ENCODE measurements at regions not wholly inside any gene's neighbourhood (a gene's known extent, or its start where the extent isn't known, plus 50 kb on each side); places are given as distances from the start of the nearest gene placed in this dataset.

DNA sequence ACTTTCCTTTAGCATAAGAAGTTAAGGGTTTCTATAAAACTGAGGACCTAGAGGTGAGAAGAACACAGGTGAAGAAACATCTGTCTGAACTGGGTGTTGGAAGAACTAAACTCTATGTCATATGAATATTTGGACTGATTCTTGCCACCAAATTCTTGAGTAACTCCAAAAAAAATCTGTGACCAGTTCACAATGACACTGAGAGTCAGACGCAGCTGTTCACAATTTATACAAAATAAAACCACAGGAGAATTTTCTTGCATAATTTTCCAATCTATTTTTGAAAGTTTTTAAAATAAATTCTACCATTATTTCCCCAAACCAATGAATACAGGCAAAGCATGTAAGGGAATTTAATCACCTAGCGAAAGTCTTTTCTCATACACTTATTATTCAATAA, 148.1 kb upstream of the TCF21 start:
- no peak overlapping the region for H2AFZ ChIP-seq (replicated peaks)
- no peaks in the 10 kb centered on the region for H3F3A ChIP-seq (ENCODE audit: low read depth)
- no peak overlapping the region for H3K4me3 ChIP-seq
- H3K79me2 ChIP-seq (ENCODE audit: low read depth): no peaks in the 10 kb centered on the region
- TF ChIP-seq, protein P1, sequence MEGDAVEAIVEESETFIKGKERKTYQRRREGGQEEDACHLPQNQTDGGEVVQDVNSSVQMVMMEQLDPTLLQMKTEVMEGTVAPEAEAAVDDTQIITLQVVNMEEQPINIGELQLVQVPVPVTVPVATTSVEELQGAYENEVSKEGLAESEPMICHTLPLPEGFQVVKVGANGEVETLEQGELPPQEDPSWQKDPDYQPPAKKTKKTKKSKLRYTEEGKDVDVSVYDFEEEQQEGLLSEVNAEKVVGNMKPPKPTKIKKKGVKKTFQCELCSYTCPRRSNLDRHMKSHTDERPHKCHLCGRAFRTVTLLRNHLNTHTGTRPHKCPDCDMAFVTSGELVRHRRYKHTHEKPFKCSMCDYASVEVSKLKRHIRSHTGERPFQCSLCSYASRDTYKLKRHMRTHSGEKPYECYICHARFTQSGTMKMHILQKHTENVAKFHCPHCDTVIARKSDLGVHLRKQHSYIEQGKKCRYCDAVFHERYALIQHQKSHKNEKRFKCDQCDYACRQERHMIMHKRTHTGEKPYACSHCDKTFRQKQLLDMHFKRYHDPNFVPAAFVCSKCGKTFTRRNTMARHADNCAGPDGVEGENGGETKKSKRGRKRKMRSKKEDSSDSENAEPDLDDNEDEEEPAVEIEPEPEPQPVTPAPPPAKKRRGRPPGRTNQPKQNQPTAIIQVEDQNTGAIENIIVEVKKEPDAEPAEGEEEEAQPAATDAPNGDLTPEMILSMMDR (IDR thresholded peaks at IDR 0.05): no peak
- no peak for TF ChIP-seq EZH2phosphoT487 (IDR thresholded peaks at IDR 0.05)
- no peak for TF ChIP-seq EZH2 (IDR thresholded peaks at IDR 0.05)
- DNase-seq (ENCODE audit: low spot score): no peak
- H3K9me3 Mint-ChIP-seq: no peaks in the 10 kb centered on the region
- no peaks in the 10 kb centered on the region for H3K27me3 ChIP-seq
- H4K20me1 ChIP-seq (ENCODE audit: low read depth): no peaks in the 10 kb centered on the region
- peaks cover 6% of the 10 kb centered on the region for H3K4me1 Mint-ChIP-seq
- H3K4me1 ChIP-seq: peaks cover 7% of the 10 kb centered on the region
- no peaks in the 10 kb centered on the region for H3K36me3 Mint-ChIP-seq
- H3K27ac ChIP-seq: no peak overlapping the region
- H3K27me3 Mint-ChIP-seq (ENCODE audit: insufficient read depth, low read depth): no peaks in the 10 kb centered on the region
- H3K9ac ChIP-seq: no peak overlapping the region
- H3K9me3 ChIP-seq (ENCODE audit: low read depth): no peaks in the 10 kb centered on the region
- no peak overlapping the region for H3K4me2 ChIP-seq
- H3K27ac Mint-ChIP-seq: no peak overlapping the region
- no peak overlapping the region for H3K4me3 Mint-ChIP-seq
- no peaks in the 10 kb centered on the region for H3K36me3 ChIP-seq

DNA sequence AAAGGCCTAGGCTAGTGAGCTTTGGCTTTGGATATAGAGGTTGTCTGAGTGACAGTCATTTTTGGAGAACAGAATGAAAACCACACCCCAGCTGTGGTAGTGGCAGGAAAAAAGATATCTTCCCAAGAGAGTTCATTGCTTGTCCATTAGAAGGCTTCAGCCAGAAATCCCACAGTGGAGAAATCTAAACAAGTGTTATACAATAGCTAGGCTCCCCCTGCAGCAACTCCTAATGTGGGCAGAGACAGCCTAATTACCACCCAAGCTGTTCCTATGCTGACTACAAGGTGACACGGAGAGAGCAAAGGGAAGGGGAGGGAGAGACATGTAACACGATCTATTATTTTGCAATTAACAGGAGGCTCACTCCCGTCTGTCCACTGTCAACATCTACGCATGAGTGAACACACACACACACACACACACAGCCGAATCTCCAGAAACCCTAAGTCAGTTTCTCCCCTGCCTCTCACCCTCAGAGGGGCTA, 147.5 kb upstream of the TCF21 start:
- Histone ChIP-seq H3K4me3 (no peak overlapping the region), H3K27me3 (no peaks in the 10 kb centered on the region), H3F3A (ENCODE audit: low read depth) (no peaks in the 10 kb centered on the region), H4K20me1 (ENCODE audit: low read depth) (no peaks in the 10 kb centered on the region), H3K27ac (no peak overlapping the region), H3K4me1 (peaks cover 7% of the 10 kb centered on the region), H3K9me3 (ENCODE audit: low read depth) (no peaks in the 10 kb centered on the region), H3K4me2 (no peak overlapping the region), H3K9ac (no peak overlapping the region), H2AFZ (replicated peaks) (no peak overlapping the region), H3K36me3 (no peaks in the 10 kb centered on the region), H3K79me2 (ENCODE audit: low read depth) (no peaks in the 10 kb centered on the region)
- Mint-ChIP-seq H3K4me3 (no peak overlapping the region), H3K9me3 (no peaks in the 10 kb centered on the region), H3K36me3 (no peaks in the 10 kb centered on the region), H3K27me3 (ENCODE audit: insufficient read depth, low read depth) (no peaks in the 10 kb centered on the region), H3K4me1 (peaks cover 6% of the 10 kb centered on the region), H3K27ac (no peak overlapping the region)
- TF ChIP-seq EZH2 (IDR thresholded peaks at IDR 0.05) (no peak), EZH2phosphoT487 (IDR thresholded peaks at IDR 0.05) (no peak)
- TF ChIP-seq, protein P1 (IDR thresholded peaks at IDR 0.05): no peak
- peak; percentile 51 for DNase-seq (ENCODE audit: low spot score)

DNA sequence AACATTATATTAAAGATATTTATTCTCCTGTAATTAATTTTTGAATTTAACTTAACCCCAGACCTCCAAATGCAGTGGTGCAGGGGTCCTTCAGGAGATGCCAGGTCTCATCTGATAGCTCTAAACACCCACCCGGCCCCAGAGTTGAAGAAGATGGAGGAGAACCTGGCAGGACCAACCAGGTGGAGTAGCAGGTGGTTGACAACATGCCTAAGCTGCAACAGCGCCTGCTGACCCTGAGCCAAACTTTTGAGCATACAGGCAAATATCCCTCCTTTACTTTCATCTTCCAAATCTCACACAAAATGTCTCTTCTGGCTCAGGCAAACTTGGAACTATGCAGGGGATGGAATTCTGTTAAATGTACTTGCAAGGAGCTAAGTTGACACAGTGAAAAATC, 145.3 kb upstream of the TCF21 start:
- H3K79me2 ChIP-seq (ENCODE audit: low read depth): no peaks in the 10 kb centered on the region
- H3K4me3 Mint-ChIP-seq: no peak overlapping the region
- H3K4me1 ChIP-seq: peaks cover 7% of the 10 kb centered on the region
- H3K4me1 Mint-ChIP-seq: peaks cover 6% of the 10 kb centered on the region
- no peak overlapping the region for H3K4me2 ChIP-seq
- no peaks in the 10 kb centered on the region for H3K36me3 ChIP-seq
- no peak for TF ChIP-seq EZH2 (IDR thresholded peaks at IDR 0.05)
- TF ChIP-seq, protein P1 (IDR thresholded peaks at IDR 0.05): no peak
- TF ChIP-seq EZH2phosphoT487 (IDR thresholded peaks at IDR 0.05): no peak
- no peaks in the 10 kb centered on the region for H3K27me3 Mint-ChIP-seq (ENCODE audit: insufficient read depth, low read depth)
- no peak overlapping the region for H3K27ac ChIP-seq
- H3K9ac ChIP-seq: no peak overlapping the region
- no peaks in the 10 kb centered on the region for H3F3A ChIP-seq (ENCODE audit: low read depth)
- no peaks in the 10 kb centered on the region for H3K27me3 ChIP-seq
- DNase-seq (ENCODE audit: low spot score): no peak
- no peak overlapping the region for H3K27ac Mint-ChIP-seq
- no peaks in the 10 kb centered on the region for H4K20me1 ChIP-seq (ENCODE audit: low read depth)
- no peak overlapping the region for H2AFZ ChIP-seq (replicated peaks)
- no peaks in the 10 kb centered on the region for H3K9me3 Mint-ChIP-seq
- no peaks in the 10 kb centered on the region for H3K36me3 Mint-ChIP-seq
- H3K9me3 ChIP-seq (ENCODE audit: low read depth): no peaks in the 10 kb centered on the region
- H3K4me3 ChIP-seq: no peak overlapping the region

Data from neural progenitor cell (in vitro differentiated cells).